ENCODE measurements at regions not wholly inside any gene's neighbourhood (a gene's known extent, or its start where the extent isn't known, plus 50 kb on each side); places are given as distances from the start of the nearest gene placed in this dataset.

- Histone ChIP-seq H3K14ac (ENCODE audit: low read length) (no peak overlapping the region), H3K4me3 (ENCODE audit: low read depth, low read length) (no peak overlapping the region), H4K8ac (ENCODE audit: low read depth, low read length) (no peak overlapping the region), H3K9ac (ENCODE audit: low read length) (no peak overlapping the region), H4K91ac (ENCODE audit: low read depth, low read length) (no peak overlapping the region), H2AK5ac (ENCODE audit: low read length) (no peak overlapping the region), H2AFZ (ENCODE audit: insufficient read depth, low read length, poor library complexity) (no peak overlapping the region), H2BK12ac (ENCODE audit: low read length) (no peak overlapping the region), H4K12ac (ENCODE audit: low read depth, low read length) (no peak overlapping the region), H3K27me3 (ENCODE audit: insufficient read depth, low read length) (no peaks in the 10 kb centered on the region), H2BK5ac (ENCODE audit: low read depth, low read length, poor library complexity) (no peak overlapping the region), H2BK120ac (ENCODE audit: insufficient read depth, low read length, poor library complexity) (no peak overlapping the region), H3K4me2 (ENCODE audit: low read length) (no peak overlapping the region), H3K23ac (ENCODE audit: low read length) (no peak overlapping the region), H3K4ac (ENCODE audit: low read depth, low read length) (no peak overlapping the region), H3K79me1 (ENCODE audit: low read length) (no peaks in the 10 kb centered on the region), H3K4me1 (ENCODE audit: control insufficient read depth in 1 of 2, insufficient read depth in 2 of 2, low read length in 2 of 2) (no peaks in the 10 kb centered on the region), H3K36me3 (ENCODE audit: control insufficient read depth in 1 of 2, insufficient read depth in 2 of 2, low read length in 2 of 2) (no peaks in the 10 kb centered on the region), H3K27ac (ENCODE audit: low read depth, low read length) (no peak overlapping the region), H3K18ac (ENCODE audit: low read length) (no peak overlapping the region), H3K9me3 (ENCODE audit: insufficient read depth, low read depth, low read length) (peaks cover 1% of the 10 kb centered on the region), H3K79me2 (ENCODE audit: control insufficient read depth, insufficient read depth, low read length, poor library complexity) (no peaks in the 10 kb centered on the region)
- DNase-seq: no peak
- no CpG with 5 or more reads among the region's 15 CpGs for WGBS (ENCODE audit: extremely low coverage, insufficient coverage, insufficient read length)
These were observed 55.2 kb upstream of the GDF10 start for GRCh38 chr10:47244560-47245500.

- Histone ChIP-seq H4K12ac (ENCODE audit: low read depth, low read length) (no peak overlapping the region), H2BK120ac (ENCODE audit: insufficient read depth, low read length, poor library complexity) (no peak overlapping the region), H3K23ac (ENCODE audit: low read length) (no peak overlapping the region), H3K27ac (ENCODE audit: low read depth, low read length) (no peak overlapping the region), H3K4me2 (ENCODE audit: low read length) (no peak overlapping the region), H3K27me3 (ENCODE audit: insufficient read depth, low read length) (no peaks in the 10 kb centered on the region), H3K36me3 (ENCODE audit: control insufficient read depth in 1 of 2, insufficient read depth in 2 of 2, low read length in 2 of 2) (no peaks in the 10 kb centered on the region), H4K91ac (ENCODE audit: low read depth, low read length) (no peak overlapping the region), H3K79me2 (ENCODE audit: control insufficient read depth, insufficient read depth, low read length, poor library complexity) (no peaks in the 10 kb centered on the region), H3K4me3 (ENCODE audit: low read depth, low read length) (no peak overlapping the region), H2BK12ac (ENCODE audit: low read length) (no peak overlapping the region), H3K4ac (ENCODE audit: low read depth, low read length) (no peak overlapping the region), H3K9me3 (ENCODE audit: insufficient read depth, low read depth, low read length) (peaks cover 1% of the 10 kb centered on the region), H3K79me1 (ENCODE audit: low read length) (no peaks in the 10 kb centered on the region), H3K14ac (ENCODE audit: low read length) (no peak overlapping the region), H3K4me1 (ENCODE audit: control insufficient read depth in 1 of 2, insufficient read depth in 2 of 2, low read length in 2 of 2) (no peaks in the 10 kb centered on the region), H4K8ac (ENCODE audit: low read depth, low read length) (no peak overlapping the region), H2AK5ac (ENCODE audit: low read length) (no peak overlapping the region), H2BK5ac (ENCODE audit: low read depth, low read length, poor library complexity) (no peak overlapping the region), H2AFZ (ENCODE audit: insufficient read depth, low read length, poor library complexity) (no peak overlapping the region), H3K9ac (ENCODE audit: low read length) (no peak overlapping the region), H3K18ac (ENCODE audit: low read length) (no peak overlapping the region)
- DNase-seq: no peak
- no CpG with 5 or more reads among the region's 6 CpGs for WGBS (ENCODE audit: extremely low coverage, insufficient coverage, insufficient read length)
These were observed 54.2 kb upstream of the GDF10 start for GRCh38 chr10:47245731-47246350.

- no peaks in the 10 kb centered on the region for H3K36me3 ChIP-seq (ENCODE audit: control insufficient read depth in 1 of 2, insufficient read depth in 2 of 2, low read length in 2 of 2)
- no peak overlapping the region for H3K4me3 ChIP-seq (ENCODE audit: low read depth, low read length)
- H2AFZ ChIP-seq (ENCODE audit: insufficient read depth, low read length, poor library complexity): no peak overlapping the region
- no CpG with 5 or more reads among the region's 6 CpGs for WGBS (ENCODE audit: extremely low coverage, insufficient coverage, insufficient read length)
- no peak overlapping the region for H4K91ac ChIP-seq (ENCODE audit: low read depth, low read length)
- peaks cover 1% of the 10 kb centered on the region for H3K9me3 ChIP-seq (ENCODE audit: insufficient read depth, low read depth, low read length)
- no peaks in the 10 kb centered on the region for H3K79me2 ChIP-seq (ENCODE audit: control insufficient read depth, insufficient read depth, low read length, poor library complexity)
- no peak for DNase-seq
- H4K8ac ChIP-seq (ENCODE audit: low read depth, low read length): no peak overlapping the region
- no peak overlapping the region for H3K27ac ChIP-seq (ENCODE audit: low read depth, low read length)
- H3K18ac ChIP-seq (ENCODE audit: low read length): no peak overlapping the region
- no peak overlapping the region for H3K23ac ChIP-seq (ENCODE audit: low read length)
- no peak overlapping the region for H2BK5ac ChIP-seq (ENCODE audit: low read depth, low read length, poor library complexity)
- no peaks in the 10 kb centered on the region for H3K27me3 ChIP-seq (ENCODE audit: insufficient read depth, low read length)
- no peak overlapping the region for H3K14ac ChIP-seq (ENCODE audit: low read length)
- H2AK5ac ChIP-seq (ENCODE audit: low read length): no peak overlapping the region
- H3K9ac ChIP-seq (ENCODE audit: low read length): no peak overlapping the region
- H3K79me1 ChIP-seq (ENCODE audit: low read length): no peaks in the 10 kb centered on the region
- no peaks in the 10 kb centered on the region for H3K4me1 ChIP-seq (ENCODE audit: control insufficient read depth in 1 of 2, insufficient read depth in 2 of 2, low read length in 2 of 2)
- H3K4ac ChIP-seq (ENCODE audit: low read depth, low read length): no peak overlapping the region
- no peak overlapping the region for H3K4me2 ChIP-seq (ENCODE audit: low read length)
- no peak overlapping the region for H4K12ac ChIP-seq (ENCODE audit: low read depth, low read length)
- no peak overlapping the region for H2BK120ac ChIP-seq (ENCODE audit: insufficient read depth, low read length, poor library complexity)
- H2BK12ac ChIP-seq (ENCODE audit: low read length): no peak overlapping the region
These were observed 53.4 kb upstream of the GDF10 start for GRCh38 chr10:47246406-47247147.

- Histone ChIP-seq H3K18ac (ENCODE audit: low read length) (no peak overlapping the region), H2AFZ (ENCODE audit: insufficient read depth, low read length, poor library complexity) (no peak overlapping the region)
These were observed 52.6 kb upstream of the GDF10 start for GRCh38 chr10:47247148-47248059.

More at GRCh38 chr10:47247148-47248059, 52.6 kb upstream of the GDF10 start:
- Histone ChIP-seq H3K4me2 (ENCODE audit: low read length) (no peak overlapping the region), H3K79me1 (ENCODE audit: low read length) (no peaks in the 10 kb centered on the region), H3K79me2 (ENCODE audit: control insufficient read depth, insufficient read depth, low read length, poor library complexity) (no peaks in the 10 kb centered on the region), H3K9me3 (ENCODE audit: insufficient read depth, low read depth, low read length) (peaks cover 1% of the 10 kb centered on the region), H2AK5ac (ENCODE audit: low read length) (no peak overlapping the region), H3K4ac (ENCODE audit: low read depth, low read length) (no peak overlapping the region), H3K27me3 (ENCODE audit: insufficient read depth, low read length) (no peaks in the 10 kb centered on the region), H3K9ac (ENCODE audit: low read length) (no peak overlapping the region), H3K4me3 (ENCODE audit: low read depth, low read length) (no peak overlapping the region), H2BK12ac (ENCODE audit: low read length) (no peak overlapping the region), H3K14ac (ENCODE audit: low read length) (no peak overlapping the region), H3K23ac (ENCODE audit: low read length) (no peak overlapping the region), H4K12ac (ENCODE audit: low read depth, low read length) (no peak overlapping the region), H4K91ac (ENCODE audit: low read depth, low read length) (no peak overlapping the region), H3K36me3 (ENCODE audit: control insufficient read depth in 1 of 2, insufficient read depth in 2 of 2, low read length in 2 of 2) (no peaks in the 10 kb centered on the region), H3K4me1 (ENCODE audit: control insufficient read depth in 1 of 2, insufficient read depth in 2 of 2, low read length in 2 of 2) (no peaks in the 10 kb centered on the region), H3K27ac (ENCODE audit: low read depth, low read length) (no peak overlapping the region), H2BK120ac (ENCODE audit: insufficient read depth, low read length, poor library complexity) (no peak overlapping the region), H2BK5ac (ENCODE audit: low read depth, low read length, poor library complexity) (no peak overlapping the region), H4K8ac (ENCODE audit: low read depth, low read length) (no peak overlapping the region)
- WGBS (ENCODE audit: extremely low coverage, insufficient coverage, insufficient read length): no CpG with 5 or more reads among the region's 13 CpGs
- no peak for DNase-seq
